GM23338 (cell line): ENCODE measurements at regions not wholly inside any gene's neighbourhood (a gene's known extent, or its start where the extent isn't known, plus 50 kb on each side); places are given as distances from the start of the nearest gene placed in this dataset.
"Not testable (repeated sequence)": the region's sequence is repeated elsewhere in the genome, so short reads cannot be mapped to it uniquely, and the experiment has no call there.

ENCODE experiments used
- ATAC-seq: fragments of 200-7000 bp; cut with Tn5 transposase; 3 replicates; pipeline ENCODE4 v1.9.1; 2020
- DNase-seq: peaks from one replicate; pipeline ENCODE4 v3.0.0-alpha.2; 2015; ENCODE audit warnings: low spot score
- H2AFZ ChIP-seq: fragments of 200-600 bp; sonication (generic); 2 replicates; pipeline ENCODE4 v1.8.0; 2016; ENCODE audit warnings: antibody characterized with exemption, mild to moderate bottlenecking, moderate library complexity
- H3F3A ChIP-seq: fragments of 200-600 bp; sonication (generic); replicated peaks from 2 replicates; pipeline ENCODE4 v1.8.0; 2017; ENCODE audit warnings: antibody characterized with exemption, mixed run types, low read depth
- H3K27ac ChIP-seq: fragments of 200-600 bp; sonication (generic); 2 replicates; pipeline ENCODE4 v1.6.1; 2016; ENCODE audit warnings: low read depth
- H3K27me3 ChIP-seq: fragments of 200-600 bp; sonication (generic); 2 replicates; pipeline ENCODE4 v1.8.0; 2016; ENCODE audit warnings: mild to moderate bottlenecking, mixed run types, moderate library complexity; ENCODE audit not compliant: insufficient read depth
- H3K36me3 ChIP-seq: fragments of 200-600 bp; sonication (generic); 2 replicates; pipeline ENCODE4 v1.8.0; 2016; ENCODE audit warnings: mild to moderate bottlenecking; ENCODE audit not compliant: insufficient read depth
- H3K4me1 ChIP-seq: fragments of 200-600 bp; sonication (generic); 2 replicates; pipeline ENCODE4 v1.8.0; 2016; ENCODE audit warnings: mild to moderate bottlenecking, moderate library complexity; ENCODE audit not compliant: insufficient read depth
- H3K4me2 ChIP-seq: fragments of 200-600 bp; sonication (generic); 2 replicates; pipeline ENCODE4 v1.7.1; 2017; ENCODE audit warnings: mixed run types
- H3K4me3 ChIP-seq: fragments of 200-600 bp; sonication (generic); 2 replicates; pipeline ENCODE4 v1.6.1; 2016; ENCODE audit warnings: mixed run types
- H3K79me2 ChIP-seq: fragments of 200-600 bp; sonication (generic); replicated peaks from 2 replicates; pipeline ENCODE4 v1.8.0; 2017; ENCODE audit warnings: mild to moderate bottlenecking; ENCODE audit not compliant: insufficient read depth
- H3K9me2 ChIP-seq: fragments of 200-600 bp; sonication (generic); 2 replicates; pipeline ENCODE4 v1.8.0; 2017; ENCODE audit not compliant: insufficient read depth
- H4K20me1 ChIP-seq: fragments of 200-600 bp; sonication (generic); replicated peaks from 2 replicates; pipeline ENCODE4 v1.8.0; 2017; ENCODE audit warnings: mild to moderate bottlenecking; ENCODE audit not compliant: insufficient read depth
- H3K27ac Mint-ChIP-seq: 2 replicates; pipeline ENCODE4 v1.8.0; 2020; ENCODE audit warnings: inconsistent platforms, mild to moderate bottlenecking, moderate library complexity, mixed read lengths
- H3K27me3 Mint-ChIP-seq: 3 replicates; pipeline ENCODE4 v1.8.0; 2022; ENCODE audit warnings: low read depth, mild to moderate bottlenecking, moderate library complexity, mixed read lengths, inconsistent platforms; ENCODE audit not compliant: insufficient read depth, poor library complexity
- H3K36me3 Mint-ChIP-seq: 3 replicates; pipeline ENCODE4 v1.8.0; 2021; ENCODE audit warnings: low read depth, mild to moderate bottlenecking, inconsistent platforms, moderate library complexity, mixed read lengths
- H3K4me1 Mint-ChIP-seq: 3 replicates; pipeline ENCODE4 v1.8.0; 2020; ENCODE audit warnings: mild to moderate bottlenecking, inconsistent platforms, mixed read lengths
- H3K4me3 Mint-ChIP-seq: 3 replicates; pipeline ENCODE4 v1.8.0; 2021; ENCODE audit warnings: moderate library complexity, mild to moderate bottlenecking, inconsistent platforms, mixed read lengths
- H3K9me3 Mint-ChIP-seq: 3 replicates; pipeline ENCODE4 v1.8.0; 2020; ENCODE audit warnings: moderate library complexity, mild to moderate bottlenecking, inconsistent platforms, mixed read lengths
- CREB1 ChIP-seq: fragments of 250-450 bp; sonication (Bioruptor Pico); IDR thresholded peaks from 2 replicates; pipeline ENCODE4 v1.5.0; 2020; ENCODE audit warnings: low read depth, mild to moderate bottlenecking, moderate library complexity
- CTCF ChIP-seq, 2 experiments: fragments of 200-600 bp in 1 of 2; sonication (generic) in 1 of 2; conservative IDR thresholded peaks; 2 replicates each; pipeline versions ENCODE4 v1.5.1 to v1.6.1; 2016 to 2017; ENCODE audit warnings: antibody characterized with exemption in 2 of 2, low read depth in 2 of 2, mild to moderate bottlenecking in 2 of 2, moderate library complexity in 1 of 2
- ETS1 ChIP-seq: IDR thresholded peaks from 2 replicates; pipeline ENCODE4 v1.6.1; 2016; ENCODE audit warnings: antibody characterized with exemption
- EZH2 ChIP-seq: fragments of 200-600 bp; sonication (generic); IDR thresholded peaks from one replicate; pipeline ENCODE4 v1.8.0; 2017; ENCODE audit warnings: antibody characterized with exemption, mild to moderate bottlenecking, low read depth; ENCODE audit not compliant: unreplicated experiment
- JUNB ChIP-seq: IDR thresholded peaks from one replicate; pipeline ENCODE4 v1.6.1; 2016; ENCODE audit warnings: antibody characterized with exemption; ENCODE audit not compliant: unreplicated experiment
- NANOG ChIP-seq: IDR thresholded peaks from 2 replicates; pipeline ENCODE4 v1.6.1; 2016; ENCODE audit warnings: antibody characterized with exemption, borderline replicate concordance
- STAT1 ChIP-seq: IDR thresholded peaks from one replicate; pipeline ENCODE4 v1.6.1; 2016; ENCODE audit warnings: antibody characterized with exemption; ENCODE audit not compliant: unreplicated experiment
- ZNF114 ChIP-seq: fragments of 250-450 bp; sonication (Bioruptor Pico); IDR thresholded peaks from 2 replicates; pipeline ENCODE4 v1.5.0; 2020; ENCODE audit warnings: mild to moderate bottlenecking, moderate library complexity
- TF ChIP-seq, protein P1 (sequence below): IDR thresholded peaks from one replicate; pipeline ENCODE4 v1.6.1; 2018; ENCODE audit warnings: antibody characterized with exemption; ENCODE audit not compliant: unreplicated experiment

DNA sequence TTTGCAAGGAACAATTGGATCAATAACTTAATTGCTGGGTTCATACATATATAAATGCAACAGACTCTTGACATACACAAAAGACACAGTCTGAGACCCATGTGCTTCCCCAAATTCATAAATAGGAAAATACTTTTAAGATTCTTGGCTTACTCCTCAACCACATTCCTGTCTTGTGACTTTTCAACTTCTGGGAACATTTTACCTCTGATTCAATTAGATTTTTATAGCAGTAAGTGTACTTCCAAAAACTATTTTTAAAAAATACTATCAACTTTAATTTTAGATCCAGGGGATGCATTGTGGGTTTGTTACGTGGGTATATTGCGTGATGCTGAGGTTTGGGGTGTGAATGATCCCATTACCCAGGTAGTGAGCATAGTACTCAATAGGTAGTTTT lies 406.7 kb downstream of the RPS6KC1 start (continued):
- no peak for TF ChIP-seq JUNB
- TF ChIP-seq EZH2 = no peak
- TF ChIP-seq, protein P1, sequence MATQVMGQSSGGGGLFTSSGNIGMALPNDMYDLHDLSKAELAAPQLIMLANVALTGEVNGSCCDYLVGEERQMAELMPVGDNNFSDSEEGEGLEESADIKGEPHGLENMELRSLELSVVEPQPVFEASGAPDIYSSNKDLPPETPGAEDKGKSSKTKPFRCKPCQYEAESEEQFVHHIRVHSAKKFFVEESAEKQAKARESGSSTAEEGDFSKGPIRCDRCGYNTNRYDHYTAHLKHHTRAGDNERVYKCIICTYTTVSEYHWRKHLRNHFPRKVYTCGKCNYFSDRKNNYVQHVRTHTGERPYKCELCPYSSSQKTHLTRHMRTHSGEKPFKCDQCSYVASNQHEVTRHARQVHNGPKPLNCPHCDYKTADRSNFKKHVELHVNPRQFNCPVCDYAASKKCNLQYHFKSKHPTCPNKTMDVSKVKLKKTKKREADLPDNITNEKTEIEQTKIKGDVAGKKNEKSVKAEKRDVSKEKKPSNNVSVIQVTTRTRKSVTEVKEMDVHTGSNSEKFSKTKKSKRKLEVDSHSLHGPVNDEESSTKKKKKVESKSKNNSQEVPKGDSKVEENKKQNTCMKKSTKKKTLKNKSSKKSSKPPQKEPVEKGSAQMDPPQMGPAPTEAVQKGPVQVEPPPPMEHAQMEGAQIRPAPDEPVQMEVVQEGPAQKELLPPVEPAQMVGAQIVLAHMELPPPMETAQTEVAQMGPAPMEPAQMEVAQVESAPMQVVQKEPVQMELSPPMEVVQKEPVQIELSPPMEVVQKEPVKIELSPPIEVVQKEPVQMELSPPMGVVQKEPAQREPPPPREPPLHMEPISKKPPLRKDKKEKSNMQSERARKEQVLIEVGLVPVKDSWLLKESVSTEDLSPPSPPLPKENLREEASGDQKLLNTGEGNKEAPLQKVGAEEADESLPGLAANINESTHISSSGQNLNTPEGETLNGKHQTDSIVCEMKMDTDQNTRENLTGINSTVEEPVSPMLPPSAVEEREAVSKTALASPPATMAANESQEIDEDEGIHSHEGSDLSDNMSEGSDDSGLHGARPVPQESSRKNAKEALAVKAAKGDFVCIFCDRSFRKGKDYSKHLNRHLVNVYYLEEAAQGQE = no peak
- no peak for TF ChIP-seq NANOG
- no peak for TF ChIP-seq CTCF (conservative IDR thresholded peaks at IDR 0.05; ENCODE audit: low read depth in 2 of 2)

DNA sequence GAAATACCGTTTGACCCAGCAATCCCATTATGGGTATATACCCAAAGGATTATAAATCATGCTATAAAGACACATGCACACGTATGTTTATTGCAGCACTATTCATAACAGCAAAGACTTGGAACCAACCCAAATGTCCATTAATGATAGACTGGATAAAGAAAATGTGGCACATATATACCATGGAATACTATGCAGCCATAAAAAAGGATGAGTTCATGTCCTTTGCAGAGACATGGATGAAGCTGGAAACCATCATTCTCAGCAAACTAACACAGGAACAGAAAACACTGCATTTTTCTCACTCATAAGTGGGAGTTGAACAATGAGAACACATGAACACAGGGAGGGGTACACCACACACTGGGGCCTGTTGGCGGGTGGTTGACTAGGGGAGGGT lies 411.3 kb downstream of the RPS6KC1 start:
- not testable (repeated sequence) for H3K27ac Mint-ChIP-seq, H3K27ac ChIP-seq, H3K4me1 Mint-ChIP-seq, H3K4me2 ChIP-seq, H3K9me2 ChIP-seq, H3K27me3 Mint-ChIP-seq, H3K79me2 ChIP-seq, DNase-seq, H3K36me3 Mint-ChIP-seq, H2AFZ ChIP-seq, H4K20me1 ChIP-seq, H3K4me3 ChIP-seq, H3K27me3 ChIP-seq, H3K4me1 ChIP-seq, H3K4me3 Mint-ChIP-seq, H3K36me3 ChIP-seq, H3F3A ChIP-seq, ATAC-seq, H3K9me3 Mint-ChIP-seq

- Histone ChIP-seq H3K4me3 (no peak overlapping the region), H3K9me2 (no peaks in the 10 kb centered on the region; the same call in 1 of the 2 replicates), H2AFZ (no peak overlapping the region), H3K79me2 (no peaks in the 10 kb centered on the region), H4K20me1 (no peaks in the 10 kb centered on the region), H3K4me2 (no peak overlapping the region), H3K36me3 (no peaks in the 10 kb centered on the region), H3F3A (no peaks in the 10 kb centered on the region), H3K27me3 (no peaks in the 10 kb centered on the region), H3K27ac (no peak overlapping the region), H3K4me1 (no peaks in the 10 kb centered on the region)
- H3K36me3 Mint-ChIP-seq = no peaks in the 10 kb centered on the region
- H3K27ac Mint-ChIP-seq = no peak overlapping the region; the same call in 1 of the 2 replicates
- peaks cover 4% of the 10 kb centered on the region for H3K27me3 Mint-ChIP-seq
- no peaks in the 10 kb centered on the region for H3K9me3 Mint-ChIP-seq
- H3K4me3 Mint-ChIP-seq = no peak overlapping the region
- DNase-seq (no peak), ATAC-seq (no peak)
- peaks cover 4% of the 10 kb centered on the region; the same call in 1 of the 3 replicates for H3K4me1 Mint-ChIP-seq
- no peak for TF ChIP-seq ETS1
- no peak for TF ChIP-seq CREB1
- TF ChIP-seq STAT1 = no peak
- no peak for TF ChIP-seq EZH2
- no peak for TF ChIP-seq NANOG
- TF ChIP-seq ZNF114 = no peak
- TF ChIP-seq, protein P1 = no peak
Observed at GRCh38 chr1:213464786-213465460, 413.9 kb downstream of the RPS6KC1 start.
